Cardiac fibroblast (primary cell): ENCODE measurements at regions not wholly inside any gene's neighbourhood (a gene's known extent, or its start where the extent isn't known, plus 50 kb on each side); places are given as distances from the start of the nearest gene placed in this dataset.
A peak's percentile ranks its signal among the peaks of the same experiment; 100 is the strongest.

Experiments
- DNase-seq, 2 donors: peaks; one replicate each; pipeline versions ENCODE4 v3.0.0 to v3.0.0-alpha.2; 2010; ENCODE audit warnings: low read depth in 2 of 2
- H3K4me3 ChIP-seq, 2 donors: replicated peaks in 1 of 2; 1 replicate in 1 of 2; 2 replicates in 1 of 2; pipeline ENCODE4 v1.5.1; 2011; ENCODE audit warnings: low read depth in 2 of 2, low read length in 2 of 2, mild to moderate bottlenecking in 2 of 2, moderate library complexity in 1 of 2
- TF ChIP-seq, protein P1 (sequence below): IDR thresholded peaks from one replicate; pipeline ENCODE4 v1.5.1; 2011; ENCODE audit warnings: low read depth, mild to moderate bottlenecking, low read length, inconsistent platforms

- DNase-seq: peak; percentile 56 to 77
- TF ChIP-seq, protein P1, sequence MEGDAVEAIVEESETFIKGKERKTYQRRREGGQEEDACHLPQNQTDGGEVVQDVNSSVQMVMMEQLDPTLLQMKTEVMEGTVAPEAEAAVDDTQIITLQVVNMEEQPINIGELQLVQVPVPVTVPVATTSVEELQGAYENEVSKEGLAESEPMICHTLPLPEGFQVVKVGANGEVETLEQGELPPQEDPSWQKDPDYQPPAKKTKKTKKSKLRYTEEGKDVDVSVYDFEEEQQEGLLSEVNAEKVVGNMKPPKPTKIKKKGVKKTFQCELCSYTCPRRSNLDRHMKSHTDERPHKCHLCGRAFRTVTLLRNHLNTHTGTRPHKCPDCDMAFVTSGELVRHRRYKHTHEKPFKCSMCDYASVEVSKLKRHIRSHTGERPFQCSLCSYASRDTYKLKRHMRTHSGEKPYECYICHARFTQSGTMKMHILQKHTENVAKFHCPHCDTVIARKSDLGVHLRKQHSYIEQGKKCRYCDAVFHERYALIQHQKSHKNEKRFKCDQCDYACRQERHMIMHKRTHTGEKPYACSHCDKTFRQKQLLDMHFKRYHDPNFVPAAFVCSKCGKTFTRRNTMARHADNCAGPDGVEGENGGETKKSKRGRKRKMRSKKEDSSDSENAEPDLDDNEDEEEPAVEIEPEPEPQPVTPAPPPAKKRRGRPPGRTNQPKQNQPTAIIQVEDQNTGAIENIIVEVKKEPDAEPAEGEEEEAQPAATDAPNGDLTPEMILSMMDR: no peak
- H3K4me3 ChIP-seq: no peak overlapping the region
These were observed 116.2 kb upstream of the NECTIN3 start for GRCh38 chr3:110955301-110955880.

DNA sequence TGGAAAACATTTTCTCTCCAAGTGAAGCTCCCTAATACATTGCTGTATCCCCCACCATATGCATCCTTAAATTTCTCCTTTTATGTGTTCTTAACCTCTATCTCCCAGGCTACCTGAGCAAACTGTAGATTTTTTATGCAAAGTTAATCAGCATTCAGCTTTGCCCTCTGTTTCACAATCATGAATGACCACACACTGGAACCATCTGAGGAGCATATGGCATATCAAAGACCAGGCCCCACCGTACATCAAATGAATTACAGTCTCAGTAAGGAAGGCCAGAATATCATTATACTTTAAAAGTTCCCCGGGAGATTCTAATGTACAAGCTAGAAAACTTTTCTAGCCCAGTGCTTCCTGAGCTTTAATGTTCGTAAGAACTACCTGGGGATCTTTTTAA, 115.5 kb upstream of the NECTIN3 start:
- H3K4me3 ChIP-seq: no peak overlapping the region
- TF ChIP-seq, protein P1: no peak
- no peak for DNase-seq

DNA sequence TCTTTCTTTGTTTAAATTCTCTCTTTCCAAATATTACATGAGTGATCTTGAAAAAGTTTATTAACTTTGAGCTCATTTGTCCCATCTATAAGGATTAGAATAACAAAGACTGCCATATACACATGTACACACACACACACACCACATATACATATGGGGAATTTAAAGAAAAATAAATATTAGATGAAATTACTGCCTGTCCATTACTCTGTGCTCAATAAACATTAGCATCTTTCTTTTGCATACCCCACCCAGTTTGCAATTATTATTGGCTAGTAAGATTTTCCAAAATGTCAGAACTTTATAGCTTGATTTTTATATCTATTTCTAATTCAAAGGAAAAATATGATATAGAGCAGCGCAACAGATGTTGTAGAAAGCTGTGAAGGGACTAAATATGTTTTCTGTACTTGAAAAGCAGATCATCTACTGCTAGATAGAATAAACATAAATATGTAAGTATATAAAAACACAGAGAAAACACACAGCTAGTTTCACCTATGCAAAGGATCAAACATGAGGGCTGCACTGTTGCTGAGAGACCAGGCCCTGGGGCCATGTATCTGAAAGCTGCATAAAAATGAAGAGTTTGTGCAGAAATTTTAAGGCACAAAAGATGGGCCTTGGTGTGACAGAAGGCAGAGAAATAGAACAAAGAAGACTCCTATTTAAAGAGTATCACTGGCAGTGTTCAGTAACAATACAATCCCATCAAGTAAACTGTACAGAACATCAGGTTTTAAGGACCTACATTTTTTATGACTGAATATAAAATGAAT, 114.2 kb upstream of the NECTIN3 start:
- TF ChIP-seq, protein P1: no peak
- H3K4me3 ChIP-seq: no peak overlapping the region
- no peak for DNase-seq

GRCh38 chr3:110958313-110959147, 113.1 kb upstream of the NECTIN3 start:
- no peak overlapping the region for H3K4me3 ChIP-seq
- TF ChIP-seq, protein P1: no peak
- DNase-seq: no peak

DNA sequence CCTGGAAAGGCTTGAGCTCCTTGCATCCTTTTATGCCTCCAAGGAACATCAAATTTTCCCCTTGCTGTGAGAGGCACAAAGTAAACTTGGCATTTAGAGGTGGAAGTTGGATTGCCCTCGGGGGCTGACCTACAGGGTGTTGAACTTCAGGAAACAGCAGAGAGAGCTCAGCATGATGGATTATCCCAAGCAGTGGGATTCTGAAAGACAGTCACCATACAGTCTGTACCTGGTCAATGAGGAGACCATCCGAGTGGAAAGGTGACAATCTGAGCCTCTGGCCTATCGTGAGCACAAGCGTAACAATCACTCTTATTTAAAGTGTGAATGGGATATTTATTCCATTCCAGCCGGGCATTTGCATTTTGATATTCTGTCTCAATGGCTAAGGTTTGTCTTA, 105.6 kb upstream of the NECTIN3 start:
- DNase-seq: no peak
- TF ChIP-seq, protein P1: no peak
- no peak overlapping the region for H3K4me3 ChIP-seq

GRCh38 chr3:110966966-110967663, 104.5 kb upstream of the NECTIN3 start:
- TF ChIP-seq, protein P1: no peak
- H3K4me3 ChIP-seq: no peak overlapping the region
- no peak for DNase-seq
